ENCODE measurements at regions not wholly inside any gene's neighbourhood (a gene's known extent, or its start where the extent isn't known, plus 50 kb on each side); places are given as distances from the start of the nearest gene placed in this dataset.

DNA sequence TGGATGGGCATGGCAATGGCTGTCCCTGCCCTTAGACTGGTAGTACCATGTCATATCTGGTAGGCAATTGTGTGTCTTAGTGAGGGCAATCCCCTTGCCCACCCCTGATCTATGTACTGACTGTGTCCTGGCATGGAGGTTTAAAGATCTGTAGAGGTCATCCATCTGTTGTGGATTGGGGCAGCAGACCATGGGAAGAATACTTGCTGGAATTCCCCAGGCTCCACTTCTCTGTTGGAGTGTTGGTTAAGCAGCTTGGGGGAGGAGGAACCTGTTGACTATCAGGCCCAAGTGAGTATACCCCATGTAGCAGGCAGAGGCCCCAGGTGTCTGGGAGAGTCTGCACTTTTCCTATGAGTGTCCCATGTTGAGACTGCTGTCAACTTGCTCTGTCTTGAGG, 246.7 kb upstream of the DIPK2B start:
- H3K27ac ChIP-seq = no peak overlapping the region
- TF ChIP-seq CTCF (IDR thresholded peaks at IDR 0.05) = no peak
- no peaks in the 10 kb centered on the region for H3K27me3 ChIP-seq
- no peaks in the 10 kb centered on the region for H3K36me3 ChIP-seq
- no peak for DNase-seq (ENCODE audit: low spot score)
- H3K4me3 ChIP-seq = no peak overlapping the region
- H3K4me1 ChIP-seq = no peaks in the 10 kb centered on the region
- H3K9me3 ChIP-seq = no peaks in the 10 kb centered on the region

DNA sequence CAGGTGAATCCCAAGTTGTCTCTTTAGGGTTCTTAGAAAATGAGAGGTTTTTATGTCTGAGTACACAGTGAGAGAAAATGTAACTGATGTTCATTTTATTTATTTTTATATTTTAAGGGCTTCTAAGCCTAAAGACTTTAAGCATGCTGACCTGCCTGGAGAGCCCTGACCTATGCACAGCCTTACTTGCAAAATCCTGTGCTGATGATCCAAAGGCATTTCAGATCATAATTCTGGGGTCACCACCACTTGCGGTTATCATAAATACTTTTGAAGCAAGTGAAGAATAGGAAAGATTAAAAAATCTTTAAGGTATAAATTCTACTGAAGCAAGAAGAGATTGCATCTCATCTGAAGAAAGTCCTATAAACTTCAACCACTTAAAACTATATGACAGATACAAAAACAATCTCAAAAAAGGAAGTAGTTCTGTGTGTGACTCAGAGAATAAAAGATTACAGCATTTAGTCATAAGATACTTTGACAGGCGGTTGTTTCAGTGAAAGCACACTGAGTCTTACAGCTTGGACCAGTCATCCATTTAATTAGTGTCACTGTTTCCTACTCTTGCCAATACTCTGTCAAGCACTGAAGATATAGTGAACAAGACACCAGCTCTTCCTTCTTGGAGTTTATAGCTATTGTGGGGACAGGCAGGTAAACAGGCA, 245.2 kb upstream of the DIPK2B start:
- H3K9me3 ChIP-seq = no peaks in the 10 kb centered on the region
- H3K36me3 ChIP-seq = no peaks in the 10 kb centered on the region
- H3K4me1 ChIP-seq = no peaks in the 10 kb centered on the region
- no peak for DNase-seq (ENCODE audit: low spot score)
- TF ChIP-seq CTCF (IDR thresholded peaks at IDR 0.05) = no peak
- no peaks in the 10 kb centered on the region for H3K27me3 ChIP-seq
- no peak overlapping the region for H3K4me3 ChIP-seq
- no peak overlapping the region for H3K27ac ChIP-seq

GRCh38 chrX:45437186-45437585, 236.5 kb upstream of the DIPK2B start:
- Histone ChIP-seq H3K4me3 (no peak overlapping the region), H3K9me3 (no peaks in the 10 kb centered on the region), H3K27me3 (no peaks in the 10 kb centered on the region), H3K36me3 (no peaks in the 10 kb centered on the region), H3K27ac (no peak overlapping the region), H3K4me1 (no peaks in the 10 kb centered on the region)
- DNase-seq (ENCODE audit: low spot score) = no peak
- no peak for TF ChIP-seq CTCF (IDR thresholded peaks at IDR 0.05)

- Histone ChIP-seq H3K36me3 (no peaks in the 10 kb centered on the region), H3K4me1 (no peaks in the 10 kb centered on the region), H3K4me3 (no peak overlapping the region), H3K9me3 (no peaks in the 10 kb centered on the region), H3K27me3 (no peaks in the 10 kb centered on the region), H3K27ac (no peak overlapping the region)
- TF ChIP-seq CTCF (IDR thresholded peaks at IDR 0.05) = no peak
- DNase-seq (ENCODE audit: low spot score) = no peak
Measured at GRCh38 chrX:45435481-45435880, 234.8 kb upstream of the DIPK2B start.

DNA sequence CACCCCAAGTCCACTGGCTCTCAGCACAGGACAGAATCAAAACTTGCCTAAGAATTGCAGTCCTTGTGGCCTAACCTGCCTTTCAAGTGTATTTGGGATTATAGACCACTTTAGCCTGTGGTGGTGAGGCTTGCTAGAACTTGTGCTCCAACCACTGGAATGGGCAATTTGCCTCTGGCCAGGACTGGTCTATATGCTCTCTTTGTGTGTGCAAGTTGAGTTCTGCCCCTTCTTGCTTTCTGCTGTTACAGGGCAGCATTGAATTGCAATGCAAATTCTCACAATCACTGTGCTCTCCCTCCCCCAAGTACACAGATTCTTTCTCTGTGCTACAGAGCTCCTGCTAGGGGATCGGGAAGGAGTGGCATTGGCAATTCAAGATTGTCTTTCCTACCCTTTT, 233.6 kb upstream of the DIPK2B start:
- H3K27ac ChIP-seq = no peak overlapping the region
- H3K36me3 ChIP-seq = no peaks in the 10 kb centered on the region
- no peaks in the 10 kb centered on the region for H3K4me1 ChIP-seq
- no peaks in the 10 kb centered on the region for H3K27me3 ChIP-seq
- H3K4me3 ChIP-seq = no peak overlapping the region
- no peak for TF ChIP-seq CTCF (IDR thresholded peaks at IDR 0.05)
- no peak for DNase-seq (ENCODE audit: low spot score)
- no peaks in the 10 kb centered on the region for H3K9me3 ChIP-seq

DNA sequence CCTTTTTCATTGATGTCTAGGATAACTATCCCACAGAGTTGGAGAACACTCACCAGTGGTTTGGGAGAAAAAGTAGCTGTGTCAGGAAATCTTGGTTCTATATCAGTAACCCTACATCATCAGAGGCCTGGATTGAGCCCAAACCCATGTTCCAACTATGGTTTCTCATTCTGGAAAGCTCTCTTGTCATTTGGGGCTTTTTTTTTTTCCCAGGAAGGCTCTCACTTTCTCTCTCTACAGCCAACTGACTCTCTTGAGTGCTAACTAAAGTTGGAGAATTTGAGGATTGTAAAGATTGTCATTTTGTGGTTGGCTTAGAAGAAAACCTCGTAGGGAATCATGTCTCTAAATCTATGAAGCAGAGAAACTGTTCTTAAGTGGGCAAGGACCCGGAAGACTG, 228.2 kb upstream of the DIPK2B start:
- Histone ChIP-seq H3K9me3 (no peaks in the 10 kb centered on the region), H3K27me3 (no peaks in the 10 kb centered on the region), H3K27ac (no peak overlapping the region), H3K4me3 (no peak overlapping the region), H3K4me1 (no peaks in the 10 kb centered on the region), H3K36me3 (no peaks in the 10 kb centered on the region)
- no peak for DNase-seq (ENCODE audit: low spot score)
- TF ChIP-seq CTCF (IDR thresholded peaks at IDR 0.05) = no peak

Measured in right atrium auricular region (tissue), 2 donors.